ENCODE measurements at regions not wholly inside any gene's neighbourhood (a gene's known extent, or its start where the extent isn't known, plus 50 kb on each side); places are given as distances from the start of the nearest gene placed in this dataset.
"Not testable (repeated sequence)": the region's sequence is repeated elsewhere in the genome, so short reads cannot be mapped to it uniquely, and the experiment has no call there.

DNA sequence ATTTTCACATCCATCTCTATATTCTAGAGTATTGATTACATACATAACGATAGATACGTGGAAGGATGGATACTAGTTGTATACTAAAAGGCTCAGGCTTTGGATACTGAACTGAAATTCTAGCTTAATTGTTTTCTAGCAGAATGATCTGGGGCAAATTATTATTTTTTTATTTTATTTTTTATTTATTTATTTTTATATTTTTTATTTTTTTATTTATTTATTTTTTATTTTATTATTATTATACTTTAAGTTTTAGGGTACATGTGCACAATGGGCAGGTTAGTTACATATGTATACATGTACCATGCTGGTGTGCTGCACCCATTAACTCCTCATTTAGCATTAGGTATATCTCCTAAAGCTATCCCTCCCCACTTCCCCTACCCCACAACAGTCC is 432.6 kb upstream of the GRM7 start:
- DNase-seq (ENCODE audit: low read depth, low spot score); in situ Hi-C loops (cut with HindIII; ENCODE audit: low pct_unique_long_range_greater_than_20kb, low sequenced_read_pairs): not testable (repeated sequence)

DNA sequence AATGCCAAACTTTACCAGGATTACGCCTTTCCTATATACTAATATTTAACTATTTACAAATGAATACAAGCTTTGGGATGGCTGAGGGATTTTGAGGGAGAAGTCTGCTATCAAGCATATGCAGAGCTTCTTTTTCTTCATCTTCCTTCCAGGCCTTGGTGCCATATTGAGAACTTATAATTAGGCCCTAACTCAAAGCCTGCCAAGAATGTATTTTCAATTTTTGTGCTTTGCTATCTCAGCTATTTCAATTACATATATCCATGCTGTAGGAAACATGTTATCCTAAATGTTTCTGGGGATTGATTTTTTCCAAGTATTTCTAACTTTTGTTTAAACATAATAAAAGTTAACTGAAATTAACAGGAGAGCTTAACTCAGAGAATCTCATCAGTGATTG is 425.0 kb upstream of the GRM7 start:
- in situ Hi-C loops (cut with HindIII; ENCODE audit: low pct_unique_long_range_greater_than_20kb, low sequenced_read_pairs), result no loop called here
- DNase-seq (ENCODE audit: low read depth, low spot score), result no peak

DNA sequence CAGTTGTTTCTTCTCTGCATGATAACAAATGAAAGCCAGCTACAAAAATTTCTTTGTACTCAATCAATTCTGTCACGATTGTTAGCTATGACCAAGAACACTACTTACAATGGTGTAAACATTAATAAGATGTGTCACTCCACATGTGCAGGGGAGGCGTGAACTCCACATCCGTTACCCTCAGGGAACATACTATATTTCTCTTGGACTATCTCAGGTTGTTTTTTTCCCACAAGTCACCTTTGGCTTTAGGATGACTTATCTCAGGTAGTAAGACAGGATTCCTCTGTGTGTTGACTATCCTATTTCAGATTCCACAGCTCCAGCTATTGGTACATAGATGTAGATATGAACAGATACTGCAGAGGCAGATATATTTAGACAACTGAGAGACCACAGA is 423.3 kb upstream of the GRM7 start:
- in situ Hi-C loops (cut with HindIII; ENCODE audit: low pct_unique_long_range_greater_than_20kb, low sequenced_read_pairs), result no loop called here
- no peak for DNase-seq (ENCODE audit: low read depth, low spot score)

DNA sequence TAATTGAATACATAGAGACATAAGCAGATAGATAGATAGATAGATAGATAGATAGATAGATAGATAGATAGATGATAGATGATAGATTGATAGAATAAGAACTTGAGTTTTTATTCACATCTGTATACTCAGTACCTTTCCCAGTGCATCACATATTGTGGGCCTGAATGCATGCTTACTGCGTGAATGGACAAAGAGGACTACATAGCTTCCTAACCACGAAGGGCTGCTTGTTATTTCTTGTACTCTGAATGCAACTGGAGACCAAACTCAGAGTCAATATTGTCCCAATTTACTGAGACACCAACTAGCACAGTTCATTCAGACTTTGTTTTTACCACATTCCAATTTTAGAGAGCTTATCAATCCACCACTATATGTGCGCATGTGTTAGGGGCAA is 422.9 kb upstream of the GRM7 start:
- in situ Hi-C loops (cut with HindIII; ENCODE audit: low pct_unique_long_range_greater_than_20kb, low sequenced_read_pairs), result no loop called here

DNA sequence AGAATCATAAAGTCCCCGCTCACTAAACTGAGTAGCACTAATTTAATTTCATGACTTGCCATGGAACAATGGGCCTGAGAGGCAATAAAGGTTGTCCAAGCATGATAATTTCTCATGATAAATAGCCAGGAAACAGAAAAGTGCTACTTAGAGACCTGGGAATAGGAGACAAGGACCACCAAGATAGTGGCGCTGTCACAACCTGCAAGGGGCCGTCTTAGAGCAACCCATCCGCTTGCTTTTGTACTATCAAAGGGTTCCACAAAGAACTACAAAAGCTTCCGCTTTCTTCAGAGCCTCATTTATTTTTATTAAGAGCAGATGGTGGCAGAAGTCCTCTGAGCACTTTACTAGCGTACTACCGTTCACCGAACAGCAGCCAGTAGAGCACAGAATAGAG is 421.7 kb upstream of the GRM7 start:
- in situ Hi-C loops (cut with HindIII; ENCODE audit: low pct_unique_long_range_greater_than_20kb, low sequenced_read_pairs), result no loop called here
- DNase-seq (ENCODE audit: low read depth, low spot score), result no peak

More for the DNA sequence above, 422.9 kb upstream of the GRM7 start:
- DNase-seq (ENCODE audit: low read depth, low spot score), result no peak

DNA sequence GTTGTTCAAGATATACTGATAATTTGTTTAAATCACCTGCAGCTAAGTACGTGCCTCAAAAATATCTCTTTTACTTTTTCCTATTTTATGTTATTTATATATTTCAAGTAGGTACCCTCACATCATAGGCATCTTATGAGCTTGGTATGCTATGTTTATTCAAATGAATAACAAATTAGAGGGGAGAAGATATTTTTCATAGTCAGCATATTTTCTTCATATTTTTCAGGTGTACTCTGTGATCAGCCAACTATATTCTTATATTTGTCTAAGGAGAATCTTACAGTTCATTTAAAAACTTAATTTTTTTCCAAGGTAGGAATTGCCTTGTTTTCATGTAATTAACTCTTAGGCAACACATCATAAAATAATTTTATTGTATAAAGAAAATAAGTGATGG is 421.1 kb upstream of the GRM7 start:
- in situ Hi-C loops (cut with HindIII; ENCODE audit: low pct_unique_long_range_greater_than_20kb, low sequenced_read_pairs), result no loop called here
- DNase-seq (ENCODE audit: low read depth, low spot score), result no peak

DNA sequence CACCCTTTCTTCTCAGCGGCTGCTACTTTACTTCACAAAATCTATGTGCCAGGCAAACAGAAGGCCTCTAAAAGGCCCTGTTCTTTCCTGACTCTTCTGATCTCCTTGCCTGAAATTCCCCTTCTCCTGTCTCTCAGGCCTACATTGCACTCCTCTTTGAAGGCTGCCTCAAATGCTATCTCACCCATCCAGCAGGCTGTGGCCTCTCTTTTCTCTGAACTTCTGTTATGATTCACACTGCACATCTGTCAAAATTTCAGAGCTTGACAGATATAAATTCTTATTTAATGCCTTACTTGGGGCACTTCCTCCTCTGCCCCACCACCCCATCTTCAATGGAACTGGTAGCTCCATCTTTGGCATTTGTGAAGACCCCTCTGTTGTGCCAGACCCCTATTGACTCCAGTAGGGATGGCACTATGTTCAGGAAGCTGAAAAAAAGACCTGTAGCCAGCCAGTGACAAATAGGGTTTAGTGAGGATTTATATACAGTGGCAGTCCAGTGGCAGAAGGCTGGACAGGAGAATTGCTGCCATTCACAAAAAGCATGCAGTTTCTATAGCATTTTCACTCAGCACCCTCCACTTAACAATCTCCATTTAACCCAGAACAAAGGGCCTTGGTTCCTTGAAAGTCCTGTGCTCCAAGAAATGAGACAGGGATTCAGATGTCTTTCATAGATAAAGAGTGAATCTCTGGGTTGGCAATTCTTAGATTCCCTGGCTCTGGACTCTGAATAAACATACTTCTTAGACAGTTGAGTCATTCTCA is 415.8 kb upstream of the GRM7 start:
- in situ Hi-C loops (cut with HindIII; ENCODE audit: low pct_unique_long_range_greater_than_20kb, low sequenced_read_pairs), result no loop called here
- DNase-seq (ENCODE audit: low read depth, low spot score), result no peak

DNA sequence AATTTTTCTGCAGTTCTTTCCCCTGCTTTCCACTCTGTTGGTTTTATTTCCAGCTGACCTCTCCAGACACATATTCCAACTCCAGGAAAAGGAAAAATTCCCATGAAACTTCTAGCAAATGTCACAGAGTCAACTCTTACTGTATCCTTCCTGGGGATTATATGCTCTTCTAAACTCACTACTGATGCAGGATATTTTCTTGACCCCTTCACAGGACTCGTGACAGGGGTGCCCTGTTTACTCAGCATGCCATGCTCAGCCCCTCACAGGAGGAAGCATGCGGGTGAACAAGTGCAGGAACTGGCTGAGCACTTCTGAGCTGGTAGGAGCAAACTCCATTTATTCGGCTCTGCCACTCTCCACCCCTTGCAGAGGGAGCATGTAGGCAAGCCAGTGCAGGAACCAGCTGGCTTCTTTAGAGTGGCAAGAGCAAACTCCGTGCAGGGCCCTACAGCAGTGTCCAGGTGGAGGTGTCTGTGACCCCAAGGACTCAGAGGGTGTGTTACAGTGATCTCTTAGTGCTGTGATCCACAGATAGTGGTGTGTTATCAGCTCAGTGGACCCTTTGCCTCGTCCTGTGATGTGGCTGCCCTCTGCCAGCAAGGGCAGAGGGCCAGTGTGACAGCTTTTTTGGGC is 413.6 kb upstream of the GRM7 start:
- DNase-seq (ENCODE audit: low read depth, low spot score), result no peak
- in situ Hi-C loops (cut with HindIII; ENCODE audit: low pct_unique_long_range_greater_than_20kb, low sequenced_read_pairs), result no loop called here

DNA sequence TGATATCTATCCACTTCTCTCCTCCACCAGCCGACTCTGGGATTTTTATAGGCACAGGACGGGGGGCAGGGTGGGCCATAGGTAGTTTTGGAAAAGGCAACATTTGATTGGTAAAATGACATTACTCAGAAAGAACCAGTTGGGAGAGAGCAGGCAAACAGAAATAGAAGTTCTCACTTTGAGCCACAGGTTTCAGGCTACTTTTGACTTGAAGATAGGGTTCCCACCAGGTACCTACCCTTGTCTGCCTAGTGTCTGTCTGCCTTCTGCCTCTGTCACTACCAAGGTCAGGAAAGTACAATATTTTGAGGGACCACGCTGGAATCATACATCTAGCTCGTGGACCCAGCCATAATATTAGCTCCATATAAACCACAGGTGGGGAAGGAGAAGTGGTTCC is 412.9 kb upstream of the GRM7 start:
- no peak for DNase-seq (ENCODE audit: low read depth, low spot score)
- in situ Hi-C loops (cut with HindIII; ENCODE audit: low pct_unique_long_range_greater_than_20kb, low sequenced_read_pairs), result no loop called here

DNA sequence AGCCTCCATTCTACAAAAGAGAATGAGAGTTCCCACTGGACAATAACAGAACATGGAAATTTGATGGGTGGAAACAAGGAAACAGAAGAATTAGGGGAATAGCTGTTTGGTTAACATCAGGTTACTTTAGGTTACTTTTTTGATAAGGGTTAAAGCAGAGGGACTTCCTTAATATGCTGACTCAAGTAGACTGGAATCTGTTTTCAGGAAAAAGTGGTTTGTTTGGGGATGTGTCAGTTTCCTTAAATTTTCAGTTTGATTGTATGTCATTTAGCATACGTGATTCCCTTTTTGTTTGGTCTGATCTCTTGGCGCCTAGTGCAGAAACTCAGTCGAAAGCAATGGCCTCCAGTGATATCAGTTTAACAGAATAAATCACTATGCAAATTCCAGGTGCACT is 411.8 kb upstream of the GRM7 start:
- in situ Hi-C loops (cut with HindIII; ENCODE audit: low pct_unique_long_range_greater_than_20kb, low sequenced_read_pairs), result no loop called here
- DNase-seq (ENCODE audit: low read depth, low spot score), result no peak

DNA sequence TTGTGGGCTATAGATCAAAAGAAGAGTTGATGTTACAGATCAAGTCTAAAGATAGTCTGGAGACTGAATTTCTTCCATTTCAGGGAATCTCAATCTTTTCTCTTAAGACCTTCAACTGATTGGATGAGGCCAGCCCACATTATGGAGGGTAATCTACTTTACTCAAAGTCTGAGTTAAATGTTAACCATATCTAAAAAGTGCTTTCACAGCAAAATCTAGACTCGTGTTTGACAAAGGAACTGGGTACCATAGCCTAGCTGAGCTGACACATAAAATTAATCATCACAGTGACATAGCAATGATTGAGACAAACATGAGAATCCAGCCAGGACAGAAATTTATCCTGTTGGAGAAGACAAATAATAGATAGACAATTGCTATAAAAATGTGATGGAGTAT is 407.9 kb upstream of the GRM7 start:
- DNase-seq (ENCODE audit: low read depth, low spot score), result no peak
- in situ Hi-C loops (cut with HindIII; ENCODE audit: low pct_unique_long_range_greater_than_20kb, low sequenced_read_pairs), result no loop called here

DNA sequence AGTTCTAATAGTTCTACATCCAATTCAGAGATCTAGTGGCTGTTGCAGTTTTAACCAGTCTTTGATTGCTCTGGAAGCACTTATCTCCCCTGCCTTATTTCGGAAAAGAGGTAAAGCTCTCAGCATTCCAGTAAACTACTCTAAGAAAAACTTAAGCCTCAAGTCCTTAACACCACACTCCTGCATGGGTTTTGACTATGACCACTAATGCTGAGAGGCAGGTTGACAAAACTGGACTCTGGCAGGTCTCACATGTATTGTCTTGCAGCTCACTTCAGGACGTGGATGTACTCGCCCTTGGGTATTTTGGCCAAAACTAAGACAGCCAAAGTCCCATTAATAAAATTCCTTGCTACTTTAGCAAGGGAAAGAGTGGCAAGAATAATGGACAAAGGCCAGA is 405.9 kb upstream of the GRM7 start:
- in situ Hi-C loops (cut with HindIII; ENCODE audit: low pct_unique_long_range_greater_than_20kb, low sequenced_read_pairs), result no loop called here
- DNase-seq (ENCODE audit: low read depth, low spot score), result no peak

DNA sequence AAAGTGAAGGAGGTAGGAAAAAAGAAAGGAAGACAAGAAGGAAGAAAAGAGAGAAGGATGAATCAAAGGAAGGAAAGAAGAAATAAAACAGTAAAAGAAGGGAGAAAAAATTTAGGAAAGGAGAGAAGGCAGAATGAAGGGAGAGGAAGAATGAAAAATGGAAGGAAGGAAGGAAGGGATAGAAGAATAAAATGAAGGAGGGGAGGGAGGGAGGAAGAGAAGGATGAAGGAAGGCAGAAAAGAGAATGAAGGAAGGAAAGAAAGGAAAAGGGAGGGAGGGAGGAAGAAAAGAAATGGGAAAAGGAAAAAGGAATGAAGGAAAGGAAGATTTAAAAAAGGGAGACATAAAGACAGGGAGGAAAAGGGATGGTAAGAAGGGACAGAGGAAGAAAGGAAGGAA is 393.7 kb upstream of the GRM7 start:
- in situ Hi-C loops (cut with HindIII; ENCODE audit: low pct_unique_long_range_greater_than_20kb, low sequenced_read_pairs), result no loop called here
- no peak for DNase-seq (ENCODE audit: low read depth, low spot score)

DNA sequence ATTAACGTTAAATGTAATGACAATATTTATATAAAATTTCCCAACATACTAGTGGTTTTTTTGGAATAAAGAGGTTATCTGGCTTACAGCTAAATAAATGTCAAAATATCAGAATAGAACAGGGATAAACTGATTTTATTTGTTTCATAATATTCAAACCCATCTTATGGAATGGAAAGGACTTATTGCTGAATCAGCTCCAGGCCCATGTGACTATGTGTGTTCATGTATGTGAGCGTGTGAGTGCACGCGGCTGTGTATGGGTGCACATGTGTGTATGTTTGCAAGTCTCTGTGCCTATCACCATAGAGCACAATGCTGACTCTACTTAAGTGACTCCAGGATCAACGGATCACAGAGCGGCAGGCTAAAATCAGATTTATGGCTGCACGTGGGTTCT is 392.3 kb upstream of the GRM7 start:
- no peak for DNase-seq (ENCODE audit: low read depth, low spot score)
- in situ Hi-C loops (cut with HindIII; ENCODE audit: low pct_unique_long_range_greater_than_20kb, low sequenced_read_pairs), result no loop called here

DNA sequence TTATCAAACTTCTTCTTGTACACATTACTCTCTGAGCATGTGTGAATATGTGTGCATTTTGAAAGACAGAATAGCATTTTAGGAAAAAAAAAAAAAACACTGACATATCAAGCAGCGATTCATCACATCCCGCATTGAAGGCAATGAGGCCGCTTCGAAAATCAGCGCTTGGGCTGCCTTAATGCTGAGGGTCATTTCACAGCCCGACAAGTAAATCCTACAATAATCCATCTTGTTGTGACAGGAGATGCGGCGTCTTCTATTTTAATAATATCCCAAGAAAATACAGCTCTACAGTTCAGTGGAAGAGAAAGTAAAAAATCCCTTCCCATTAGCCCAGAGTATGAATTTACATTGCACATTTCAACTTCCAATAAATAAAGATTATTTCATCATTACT is 389.2 kb upstream of the GRM7 start:
- in situ Hi-C loops (cut with HindIII; ENCODE audit: low pct_unique_long_range_greater_than_20kb, low sequenced_read_pairs), result no loop called here
- DNase-seq (ENCODE audit: low read depth, low spot score), result no peak

DNA sequence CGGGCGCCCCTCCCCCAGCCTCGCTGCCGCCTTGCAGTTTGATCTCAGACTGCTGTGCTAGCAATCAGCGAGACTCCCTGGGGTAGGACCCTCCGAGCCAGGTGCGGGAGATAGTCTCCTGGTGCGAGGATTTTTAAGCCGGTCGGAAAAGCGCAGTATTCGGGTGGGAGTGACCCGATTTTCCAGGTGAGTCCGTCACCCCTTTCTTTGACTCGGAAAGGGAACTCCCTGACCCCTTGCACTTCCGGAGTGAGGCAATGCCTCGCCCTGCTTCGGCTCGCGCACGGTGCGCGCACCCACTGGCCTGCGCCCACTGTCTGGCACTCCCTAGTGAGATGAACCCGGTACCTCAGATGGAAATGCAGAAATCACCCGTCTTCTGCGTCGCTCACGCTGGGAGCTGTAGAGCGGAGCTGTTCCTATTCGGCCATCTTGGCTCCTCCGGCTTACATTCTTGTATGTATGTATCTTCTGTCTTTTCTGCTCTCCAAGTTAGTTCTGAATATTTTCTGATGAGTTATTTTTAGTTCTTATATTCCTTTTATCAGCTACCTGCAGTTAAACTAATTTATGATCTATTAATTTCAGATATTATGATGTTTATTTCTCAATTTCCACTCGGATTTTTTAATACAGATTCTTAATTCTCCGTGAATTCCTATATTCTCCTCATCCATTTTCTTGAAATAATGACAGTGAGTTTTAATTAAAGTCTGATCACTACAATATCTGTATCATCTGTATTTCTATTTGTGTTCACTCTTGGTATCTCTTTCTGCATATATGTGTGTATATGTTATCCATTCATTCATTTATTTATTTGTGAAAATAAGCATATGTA is 370.2 kb upstream of the GRM7 start:
- in situ Hi-C loops (cut with HindIII; ENCODE audit: low pct_unique_long_range_greater_than_20kb, low sequenced_read_pairs); DNase-seq (ENCODE audit: low read depth, low spot score): not testable (repeated sequence)

DNA sequence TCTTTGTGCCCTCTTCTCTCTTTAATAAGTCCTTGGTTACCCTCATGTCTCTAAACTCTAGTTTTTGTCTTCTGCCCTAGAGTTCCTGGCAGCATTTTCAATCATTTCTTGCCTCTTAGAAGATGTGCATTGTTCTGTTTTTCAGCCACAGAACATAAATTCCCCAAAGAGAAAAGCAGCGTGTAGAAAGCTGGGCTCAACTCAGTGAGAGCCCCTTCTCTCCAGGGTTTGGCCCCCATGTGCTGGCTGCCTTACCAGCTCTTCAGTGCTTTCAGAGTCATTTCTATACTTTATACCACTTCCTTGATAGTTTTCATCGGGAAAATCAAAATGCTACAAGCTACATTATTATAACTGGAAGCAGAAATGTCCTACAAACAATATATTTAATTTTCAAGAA is 369.1 kb upstream of the GRM7 start:
- no peak for DNase-seq (ENCODE audit: low read depth, low spot score)
- in situ Hi-C loops (cut with HindIII; ENCODE audit: low pct_unique_long_range_greater_than_20kb, low sequenced_read_pairs), result no loop called here

DNA sequence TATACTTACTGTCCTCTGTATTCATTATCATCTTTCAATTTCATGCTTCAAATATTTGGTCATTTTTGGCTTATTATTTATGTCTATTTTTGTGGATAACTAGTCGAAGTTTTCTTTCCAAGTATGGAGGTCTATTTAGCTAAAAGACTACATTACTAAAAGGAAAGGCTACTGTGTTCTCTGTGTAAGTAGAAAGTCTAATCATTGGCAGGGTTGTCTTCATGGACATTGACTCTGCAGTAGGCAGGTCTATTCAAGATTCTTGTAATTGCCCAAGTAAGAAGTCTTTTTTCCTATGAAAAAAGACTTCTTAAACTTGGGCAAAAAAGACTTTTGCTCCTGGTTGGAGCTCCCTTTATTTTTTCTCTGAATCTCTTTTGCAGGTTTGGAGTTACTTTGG is 368.6 kb upstream of the GRM7 start:
- DNase-seq (ENCODE audit: low read depth, low spot score), result no peak
- in situ Hi-C loops (cut with HindIII; ENCODE audit: low pct_unique_long_range_greater_than_20kb, low sequenced_read_pairs), result no loop called here

DNA sequence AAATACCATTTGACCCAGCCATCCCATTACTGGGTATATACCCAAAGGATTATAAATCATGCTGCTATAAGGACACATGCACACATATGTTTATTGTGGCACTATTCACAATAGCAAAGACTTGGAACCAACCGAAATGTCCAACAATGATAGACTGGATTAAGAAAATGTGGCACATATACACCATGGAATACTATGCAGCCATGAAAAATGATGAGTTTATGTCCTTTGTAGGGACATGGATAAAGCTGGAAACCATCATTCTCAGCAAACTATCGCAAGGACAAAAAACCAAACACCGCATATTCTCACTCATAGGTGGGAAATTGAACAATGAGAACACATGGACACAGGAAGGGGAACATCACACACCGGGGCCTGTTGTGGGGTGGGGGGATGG is 362.0 kb upstream of the GRM7 start:
- DNase-seq (ENCODE audit: low read depth, low spot score); in situ Hi-C loops (cut with HindIII; ENCODE audit: low pct_unique_long_range_greater_than_20kb, low sequenced_read_pairs): not testable (repeated sequence)

Measured in SK-MEL-5 (cell line).